WTC11 (cell line): ENCODE measurements at regions not wholly inside any gene's neighbourhood (a gene's known extent, or its start where the extent isn't known, plus 50 kb on each side); places are given as distances from the start of the nearest gene placed in this dataset.

Experiments
- ATF1 ChIP-seq: sonication (generic); formaldehyde crosslinking; IDR thresholded peaks from 2 replicates; pipeline ENCODE4 v1.8.1; 2023; ENCODE audit warnings: mild to moderate bottlenecking, moderate library complexity, missing genetic modification reagents
- CTCF ChIP-seq: fragments of 200-600 bp; IDR thresholded peaks from 2 replicates; pipeline ENCODE4 v1.8.0; 2022; ENCODE audit warnings: antibody characterized with exemption
- KAT7 ChIP-seq: sonication (generic); formaldehyde crosslinking; IDR thresholded peaks from 2 replicates; pipeline ENCODE4 v1.8.1; 2023; ENCODE audit warnings: missing genetic modification reagents, mild to moderate bottlenecking, borderline replicate concordance
- NR1H2 ChIP-seq: sonication (generic); formaldehyde crosslinking; IDR thresholded peaks from 2 replicates; pipeline ENCODE4 v1.9.0; 2021; ENCODE audit warnings: mild to moderate bottlenecking, moderate library complexity, missing genetic modification reagents
- NR2C2 ChIP-seq: sonication (generic); formaldehyde crosslinking; IDR thresholded peaks from 2 replicates; pipeline ENCODE4 v1.8.0; 2022; ENCODE audit warnings: mild to moderate bottlenecking, missing genetic modification reagents
- PRRX2 ChIP-seq: fragments of 250-450 bp; sonication (Bioruptor Pico); IDR thresholded peaks from 2 replicates; pipeline ENCODE4 v1.8.0; 2021; ENCODE audit warnings: mild to moderate bottlenecking
- TF ChIP-seq, protein P1 (sequence below): sonication (generic); formaldehyde crosslinking; IDR thresholded peaks from 2 replicates; pipeline ENCODE4 v1.8.1; 2022; ENCODE audit warnings: low read depth, mild to moderate bottlenecking, moderate library complexity, missing genetic modification reagents, borderline replicate concordance
- TF ChIP-seq, protein P2 (sequence below): sonication (generic); formaldehyde crosslinking; conservative IDR thresholded peaks from 2 replicates; pipeline ENCODE4 v1.8.1; 2022; ENCODE audit warnings: mild to moderate bottlenecking, missing genetic modification reagents

- TF ChIP-seq KAT7 (CRISPR knock-in tag) = no peak
- TF ChIP-seq ATF1 (CRISPR knock-in tag) = no peak
- TF ChIP-seq CTCF = no peak
- TF ChIP-seq NR1H2 (CRISPR knock-in tag) = no peak
- TF ChIP-seq, protein P1, sequence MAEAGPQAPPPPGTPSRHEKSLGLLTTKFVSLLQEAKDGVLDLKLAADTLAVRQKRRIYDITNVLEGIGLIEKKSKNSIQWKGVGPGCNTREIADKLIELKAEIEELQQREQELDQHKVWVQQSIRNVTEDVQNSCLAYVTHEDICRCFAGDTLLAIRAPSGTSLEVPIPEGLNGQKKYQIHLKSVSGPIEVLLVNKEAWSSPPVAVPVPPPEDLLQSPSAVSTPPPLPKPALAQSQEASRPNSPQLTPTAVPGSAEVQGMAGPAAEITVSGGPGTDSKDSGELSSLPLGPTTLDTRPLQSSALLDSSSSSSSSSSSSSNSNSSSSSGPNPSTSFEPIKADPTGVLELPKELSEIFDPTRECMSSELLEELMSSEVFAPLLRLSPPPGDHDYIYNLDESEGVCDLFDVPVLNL (CRISPR knock-in tag) = no peak
- TF ChIP-seq, protein P2, sequence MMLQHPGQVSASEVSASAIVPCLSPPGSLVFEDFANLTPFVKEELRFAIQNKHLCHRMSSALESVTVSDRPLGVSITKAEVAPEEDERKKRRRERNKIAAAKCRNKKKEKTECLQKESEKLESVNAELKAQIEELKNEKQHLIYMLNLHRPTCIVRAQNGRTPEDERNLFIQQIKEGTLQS = no peak
- TF ChIP-seq PRRX2 (CRISPR knock-in tag) = no peak
- TF ChIP-seq NR2C2 (CRISPR knock-in tag) = no peak
These were observed 131.7 kb upstream of the CREB1 start for GRCh38 chr2:207397917-207398655.
